ENCODE measurements at regions not wholly inside any gene's neighbourhood (a gene's known extent, or its start where the extent isn't known, plus 50 kb on each side); places are given as distances from the start of the nearest gene placed in this dataset.

DNA sequence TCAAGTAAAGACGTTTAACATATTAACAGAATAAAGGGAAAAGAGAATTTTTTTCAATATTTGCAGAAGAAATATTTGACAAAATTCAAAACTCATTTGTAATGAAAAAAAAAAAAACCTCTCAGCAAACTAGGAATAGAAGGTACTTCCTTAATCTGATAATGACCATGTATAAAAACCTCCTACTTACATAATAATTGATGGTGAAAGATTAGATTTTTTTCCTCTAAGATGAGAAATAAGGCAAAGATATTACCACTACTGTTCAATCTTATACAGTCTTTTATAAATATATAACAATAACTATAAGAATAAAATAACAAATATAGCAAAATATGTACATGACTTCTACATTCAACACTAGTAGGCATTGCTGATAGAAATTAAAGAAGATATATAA, 424.6 kb upstream of the KLF4 start:
- Histone ChIP-seq H3K27ac (ENCODE audit: low read depth in 1 of 2, low read length in 2 of 2) (no peak overlapping the region), H3K9me3 (ENCODE audit: control insufficient read depth in 4 of 4, low read length in 3 of 4) (peaks cover 0 to 4% (median under 1%) of the 10 kb centered on the region in 4 donors), H3K27me3 (ENCODE audit: control insufficient read depth in 4 of 4, insufficient read depth in 4 of 4, low read length in 3 of 4) (peaks cover 0 to 3% (median 0%) of the 10 kb centered on the region in 4 donors), H3K9ac (ENCODE audit: low read depth in 1 of 2, low read length in 2 of 2) (no peak overlapping the region), H3K4me1 (ENCODE audit: control insufficient read depth in 4 of 4, insufficient read depth in 4 of 4, low read length in 3 of 4) (no peaks in the 10 kb centered on the region), H3K36me3 (ENCODE audit: control insufficient read depth in 4 of 4, insufficient read depth in 3 of 4, low read depth in 1 of 4, low read length in 3 of 4) (no peaks in the 10 kb centered on the region), H3K4me3 (ENCODE audit: low read depth in 1 of 3, low read length in 3 of 3) (no peak overlapping the region)
- 63% methylated on average over 1 of the region's 1 CpG for WGBS
- DNase-seq (ENCODE audit: low spot score) = no peak
- TF ChIP-seq JUND (IDR thresholded peaks at IDR 0.05) (no peak), FOXA1 (IDR thresholded peaks at IDR 0.05) (no peak), HNF4A (conservative IDR thresholded peaks at IDR 0.05) (no peak), NR2F2 (IDR thresholded peaks at IDR 0.05) (no peak), GABPA (IDR thresholded peaks at IDR 0.05 in 1 of 2, conservative IDR thresholded peaks at IDR 0.05 in 1 of 2) (no peak), RXRA (IDR thresholded peaks at IDR 0.05) (no peak), RAD21 (IDR thresholded peaks at IDR 0.05) (no peak), SP1 (IDR thresholded peaks at IDR 0.05) (no peak), TAF1 (conservative IDR thresholded peaks at IDR 0.05) (no peak), EGR1 (IDR thresholded peaks at IDR 0.05; ENCODE audit: low read depth in 2 of 2) (no peak), FOXA2 (IDR thresholded peaks at IDR 0.05) (no peak), HNF4G (IDR thresholded peaks at IDR 0.05) (no peak)
- TF ChIP-seq, protein P1, sequence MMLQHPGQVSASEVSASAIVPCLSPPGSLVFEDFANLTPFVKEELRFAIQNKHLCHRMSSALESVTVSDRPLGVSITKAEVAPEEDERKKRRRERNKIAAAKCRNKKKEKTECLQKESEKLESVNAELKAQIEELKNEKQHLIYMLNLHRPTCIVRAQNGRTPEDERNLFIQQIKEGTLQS (IDR thresholded peaks at IDR 0.05) = no peak
- TF ChIP-seq, protein P2, sequence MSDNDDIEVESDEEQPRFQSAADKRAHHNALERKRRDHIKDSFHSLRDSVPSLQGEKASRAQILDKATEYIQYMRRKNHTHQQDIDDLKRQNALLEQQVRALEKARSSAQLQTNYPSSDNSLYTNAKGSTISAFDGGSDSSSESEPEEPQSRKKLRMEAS (IDR thresholded peaks at IDR 0.05) = no peak
- TF ChIP-seq, protein P3, sequence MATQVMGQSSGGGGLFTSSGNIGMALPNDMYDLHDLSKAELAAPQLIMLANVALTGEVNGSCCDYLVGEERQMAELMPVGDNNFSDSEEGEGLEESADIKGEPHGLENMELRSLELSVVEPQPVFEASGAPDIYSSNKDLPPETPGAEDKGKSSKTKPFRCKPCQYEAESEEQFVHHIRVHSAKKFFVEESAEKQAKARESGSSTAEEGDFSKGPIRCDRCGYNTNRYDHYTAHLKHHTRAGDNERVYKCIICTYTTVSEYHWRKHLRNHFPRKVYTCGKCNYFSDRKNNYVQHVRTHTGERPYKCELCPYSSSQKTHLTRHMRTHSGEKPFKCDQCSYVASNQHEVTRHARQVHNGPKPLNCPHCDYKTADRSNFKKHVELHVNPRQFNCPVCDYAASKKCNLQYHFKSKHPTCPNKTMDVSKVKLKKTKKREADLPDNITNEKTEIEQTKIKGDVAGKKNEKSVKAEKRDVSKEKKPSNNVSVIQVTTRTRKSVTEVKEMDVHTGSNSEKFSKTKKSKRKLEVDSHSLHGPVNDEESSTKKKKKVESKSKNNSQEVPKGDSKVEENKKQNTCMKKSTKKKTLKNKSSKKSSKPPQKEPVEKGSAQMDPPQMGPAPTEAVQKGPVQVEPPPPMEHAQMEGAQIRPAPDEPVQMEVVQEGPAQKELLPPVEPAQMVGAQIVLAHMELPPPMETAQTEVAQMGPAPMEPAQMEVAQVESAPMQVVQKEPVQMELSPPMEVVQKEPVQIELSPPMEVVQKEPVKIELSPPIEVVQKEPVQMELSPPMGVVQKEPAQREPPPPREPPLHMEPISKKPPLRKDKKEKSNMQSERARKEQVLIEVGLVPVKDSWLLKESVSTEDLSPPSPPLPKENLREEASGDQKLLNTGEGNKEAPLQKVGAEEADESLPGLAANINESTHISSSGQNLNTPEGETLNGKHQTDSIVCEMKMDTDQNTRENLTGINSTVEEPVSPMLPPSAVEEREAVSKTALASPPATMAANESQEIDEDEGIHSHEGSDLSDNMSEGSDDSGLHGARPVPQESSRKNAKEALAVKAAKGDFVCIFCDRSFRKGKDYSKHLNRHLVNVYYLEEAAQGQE (IDR thresholded peaks at IDR 0.05) = no peak
- TF ChIP-seq, protein P4, sequence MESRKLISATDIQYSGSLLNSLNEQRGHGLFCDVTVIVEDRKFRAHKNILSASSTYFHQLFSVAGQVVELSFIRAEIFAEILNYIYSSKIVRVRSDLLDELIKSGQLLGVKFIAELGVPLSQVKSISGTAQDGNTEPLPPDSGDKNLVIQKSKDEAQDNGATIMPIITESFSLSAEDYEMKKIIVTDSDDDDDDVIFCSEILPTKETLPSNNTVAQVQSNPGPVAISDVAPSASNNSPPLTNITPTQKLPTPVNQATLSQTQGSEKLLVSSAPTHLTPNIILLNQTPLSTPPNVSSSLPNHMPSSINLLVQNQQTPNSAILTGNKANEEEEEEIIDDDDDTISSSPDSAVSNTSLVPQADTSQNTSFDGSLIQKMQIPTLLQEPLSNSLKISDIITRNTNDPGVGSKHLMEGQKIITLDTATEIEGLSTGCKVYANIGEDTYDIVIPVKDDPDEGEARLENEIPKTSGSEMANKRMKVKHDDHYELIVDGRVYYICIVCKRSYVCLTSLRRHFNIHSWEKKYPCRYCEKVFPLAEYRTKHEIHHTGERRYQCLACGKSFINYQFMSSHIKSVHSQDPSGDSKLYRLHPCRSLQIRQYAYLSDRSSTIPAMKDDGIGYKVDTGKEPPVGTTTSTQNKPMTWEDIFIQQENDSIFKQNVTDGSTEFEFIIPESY (IDR thresholded peaks at IDR 0.05) = no peak

DNA sequence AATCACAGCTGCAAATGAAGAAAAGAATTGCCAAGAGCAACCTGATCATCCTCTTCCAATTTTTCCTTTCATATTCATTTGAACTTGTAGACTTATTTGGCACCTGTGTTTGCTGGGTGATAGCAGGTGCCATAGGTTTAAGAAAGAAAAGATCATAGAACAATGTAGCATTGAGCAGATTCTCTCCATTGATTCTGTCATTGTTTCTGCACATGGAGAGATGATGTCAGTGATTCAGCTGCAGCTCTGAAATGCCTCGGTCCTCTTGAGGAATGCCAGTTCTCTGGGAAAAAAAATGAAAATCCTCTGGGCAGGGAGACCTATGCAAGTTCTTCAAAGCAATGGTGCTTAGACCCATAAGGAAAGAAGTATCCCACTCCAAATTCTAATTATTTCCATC, 418.1 kb upstream of the KLF4 start:
- Histone ChIP-seq H3K36me3 (ENCODE audit: control insufficient read depth in 4 of 4, insufficient read depth in 3 of 4, low read depth in 1 of 4, low read length in 3 of 4) (no peaks in the 10 kb centered on the region), H3K27me3 (ENCODE audit: control insufficient read depth in 4 of 4, insufficient read depth in 4 of 4, low read length in 3 of 4) (peaks cover 0 to 3% (median 0%) of the 10 kb centered on the region in 4 donors), H3K4me1 (ENCODE audit: control insufficient read depth in 4 of 4, insufficient read depth in 4 of 4, low read length in 3 of 4) (no peaks in the 10 kb centered on the region), H3K4me3 (ENCODE audit: low read depth in 1 of 3, low read length in 3 of 3) (no peak overlapping the region), H3K27ac (ENCODE audit: low read depth in 1 of 2, low read length in 2 of 2) (no peak overlapping the region), H3K9me3 (ENCODE audit: control insufficient read depth in 4 of 4, low read length in 3 of 4) (peaks cover 0 to 2% (median 0%) of the 10 kb centered on the region in 4 donors), H3K9ac (ENCODE audit: low read depth in 1 of 2, low read length in 2 of 2) (no peak overlapping the region)
- no peak for DNase-seq (ENCODE audit: low spot score)
- 64% methylated on average over 1 of the region's 1 CpG for WGBS
- TF ChIP-seq HNF4G (IDR thresholded peaks at IDR 0.05) (no peak), SP1 (IDR thresholded peaks at IDR 0.05) (no peak), FOXA2 (IDR thresholded peaks at IDR 0.05) (no peak), GABPA (IDR thresholded peaks at IDR 0.05 in 1 of 2, conservative IDR thresholded peaks at IDR 0.05 in 1 of 2) (no peak), FOXA1 (IDR thresholded peaks at IDR 0.05) (no peak), JUND (IDR thresholded peaks at IDR 0.05) (no peak), RAD21 (IDR thresholded peaks at IDR 0.05) (no peak), RXRA (IDR thresholded peaks at IDR 0.05) (no peak)
- TF ChIP-seq, protein P4 (IDR thresholded peaks at IDR 0.05) = no peak
- TF ChIP-seq, protein P2 (IDR thresholded peaks at IDR 0.05) = no peak
- TF ChIP-seq, protein P5, sequence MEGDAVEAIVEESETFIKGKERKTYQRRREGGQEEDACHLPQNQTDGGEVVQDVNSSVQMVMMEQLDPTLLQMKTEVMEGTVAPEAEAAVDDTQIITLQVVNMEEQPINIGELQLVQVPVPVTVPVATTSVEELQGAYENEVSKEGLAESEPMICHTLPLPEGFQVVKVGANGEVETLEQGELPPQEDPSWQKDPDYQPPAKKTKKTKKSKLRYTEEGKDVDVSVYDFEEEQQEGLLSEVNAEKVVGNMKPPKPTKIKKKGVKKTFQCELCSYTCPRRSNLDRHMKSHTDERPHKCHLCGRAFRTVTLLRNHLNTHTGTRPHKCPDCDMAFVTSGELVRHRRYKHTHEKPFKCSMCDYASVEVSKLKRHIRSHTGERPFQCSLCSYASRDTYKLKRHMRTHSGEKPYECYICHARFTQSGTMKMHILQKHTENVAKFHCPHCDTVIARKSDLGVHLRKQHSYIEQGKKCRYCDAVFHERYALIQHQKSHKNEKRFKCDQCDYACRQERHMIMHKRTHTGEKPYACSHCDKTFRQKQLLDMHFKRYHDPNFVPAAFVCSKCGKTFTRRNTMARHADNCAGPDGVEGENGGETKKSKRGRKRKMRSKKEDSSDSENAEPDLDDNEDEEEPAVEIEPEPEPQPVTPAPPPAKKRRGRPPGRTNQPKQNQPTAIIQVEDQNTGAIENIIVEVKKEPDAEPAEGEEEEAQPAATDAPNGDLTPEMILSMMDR (IDR thresholded peaks at IDR 0.05; ENCODE audit: low read depth, low read length, missing input control) = no peak
- TF ChIP-seq, protein P3 (IDR thresholded peaks at IDR 0.05) = no peak
